Parathyroid adenoma (tissue), 2 donors: ENCODE measurements at regions not wholly inside any gene's neighbourhood (a gene's known extent, or its start where the extent isn't known, plus 50 kb on each side); places are given as distances from the start of the nearest gene placed in this dataset.

Experiments used
- H2AFZ ChIP-seq: fragments of 300-600 bp; sonication (generic); one replicate; pipeline ENCODE4 v1.7.0; 2017; ENCODE audit warnings: antibody characterized with exemption, mild to moderate bottlenecking
- H3K27ac ChIP-seq: fragments of 300-600 bp; sonication (generic); one replicate; pipeline ENCODE4 v1.7.0; 2017
- H3K27me3 ChIP-seq: fragments of 300-600 bp; sonication (generic); one replicate; pipeline ENCODE4 v1.7.0; 2017; ENCODE audit warnings: low read length; ENCODE audit not compliant: control insufficient read depth, insufficient read depth
- H3K36me3 ChIP-seq: fragments of 300-600 bp; sonication (generic); one replicate; pipeline ENCODE4 v1.7.0; 2017; ENCODE audit warnings: low read length; ENCODE audit not compliant: control insufficient read depth, insufficient read depth
- H3K4me1 ChIP-seq: fragments of 300-600 bp; sonication (generic); one replicate; pipeline ENCODE4 v1.7.0; 2017; ENCODE audit warnings: control low read depth
- H3K4me2 ChIP-seq: fragments of 300-600 bp; sonication (generic); one replicate; pipeline ENCODE4 v1.7.0; 2017; ENCODE audit warnings: low read length
- H3K4me3 ChIP-seq: fragments of 300-600 bp; sonication (generic); one replicate; pipeline ENCODE4 v1.7.0; 2017; ENCODE audit warnings: low read depth, low read length
- H3K79me2 ChIP-seq: fragments of 300-600 bp; sonication (generic); one replicate; pipeline ENCODE4 v1.7.0; 2017; ENCODE audit warnings: control low read depth
- H3K9ac ChIP-seq: fragments of 300-600 bp; sonication (generic); one replicate; pipeline ENCODE4 v1.7.0; 2017; ENCODE audit warnings: mild to moderate bottlenecking
- H3K9me3 ChIP-seq: fragments of 300-600 bp; sonication (generic); one replicate; pipeline ENCODE4 v1.7.0; 2017; ENCODE audit warnings: low read length; ENCODE audit not compliant: control insufficient read depth
- CTCF ChIP-seq: fragments of 300-600 bp; sonication (generic); IDR thresholded peaks from one replicate; pipeline ENCODE4 v1.7.0; 2017; ENCODE audit warnings: antibody characterized with exemption, mild to moderate bottlenecking
- donor health status: primary hyperparathyroidism.

- Histone ChIP-seq H3K79me2 (no peaks in the 10 kb centered on the region), H2AFZ (no peak overlapping the region), H3K4me1 (no peaks in the 10 kb centered on the region), H3K4me3 (no peak overlapping the region), H3K27ac (no peak overlapping the region), H3K9me3 (no peaks in the 10 kb centered on the region), H3K36me3 (no peaks in the 10 kb centered on the region), H3K27me3 (no peaks in the 10 kb centered on the region), H3K9ac (no peak overlapping the region), H3K4me2 (no peak overlapping the region)
- TF ChIP-seq CTCF, result no peak
Measured at GRCh38 chr2:120632796-120633646, 102.6 kb upstream of the GLI2 start.

GRCh38 chr2:120634533-120634932, 101.1 kb upstream of the GLI2 start:
- Histone ChIP-seq H3K4me2 (no peak overlapping the region), H3K9me3 (no peaks in the 10 kb centered on the region), H3K27ac (no peak overlapping the region), H3K36me3 (no peaks in the 10 kb centered on the region), H3K9ac (no peak overlapping the region), H3K79me2 (no peaks in the 10 kb centered on the region), H3K4me3 (no peak overlapping the region), H2AFZ (no peak overlapping the region), H3K4me1 (no peaks in the 10 kb centered on the region), H3K27me3 (no peaks in the 10 kb centered on the region)
- no peak for TF ChIP-seq CTCF

GRCh38 chr2:120635146-120635545, 100.5 kb upstream of the GLI2 start:
- H3K27me3 ChIP-seq, result no peaks in the 10 kb centered on the region

GRCh38 chr2:120637847-120638246, 97.8 kb upstream of the GLI2 start:
- no peak for TF ChIP-seq CTCF
- no peak overlapping the region for H2AFZ ChIP-seq
- H3K27ac ChIP-seq, result no peak overlapping the region
- no peaks in the 10 kb centered on the region for H3K4me1 ChIP-seq
- H3K79me2 ChIP-seq, result no peaks in the 10 kb centered on the region
- no peaks in the 10 kb centered on the region for H3K27me3 ChIP-seq
- H3K9me3 ChIP-seq, result no peaks in the 10 kb centered on the region
- no peak overlapping the region for H3K4me2 ChIP-seq
- H3K4me3 ChIP-seq, result no peak overlapping the region
- H3K9ac ChIP-seq, result no peak overlapping the region
- H3K36me3 ChIP-seq, result no peaks in the 10 kb centered on the region

More at GRCh38 chr2:120635146-120635545, 100.5 kb upstream of the GLI2 start:
- Histone ChIP-seq H3K36me3 (no peaks in the 10 kb centered on the region), H3K4me3 (no peak overlapping the region), H3K4me2 (no peak overlapping the region), H3K9me3 (no peaks in the 10 kb centered on the region), H3K4me1 (no peaks in the 10 kb centered on the region), H3K79me2 (no peaks in the 10 kb centered on the region), H2AFZ (no peak overlapping the region), H3K9ac (no peak overlapping the region), H3K27ac (no peak overlapping the region)
- TF ChIP-seq CTCF, result no peak

GRCh38 chr2:120638450-120638849, 97.2 kb upstream of the GLI2 start:
- Histone ChIP-seq H3K27me3 (no peaks in the 10 kb centered on the region), H3K4me2 (no peak overlapping the region), H3K9me3 (no peaks in the 10 kb centered on the region), H3K4me3 (no peak overlapping the region), H3K27ac (no peak overlapping the region), H3K9ac (no peak overlapping the region), H2AFZ (no peak overlapping the region), H3K36me3 (no peaks in the 10 kb centered on the region), H3K4me1 (no peaks in the 10 kb centered on the region), H3K79me2 (no peaks in the 10 kb centered on the region)
- TF ChIP-seq CTCF, result no peak
